ENCODE measurements at regions not wholly inside any gene's neighbourhood (a gene's known extent, or its start where the extent isn't known, plus 50 kb on each side); places are given as distances from the start of the nearest gene placed in this dataset.
"Not testable (repeated sequence)": the region's sequence is repeated elsewhere in the genome, so short reads cannot be mapped to it uniquely, and the experiment has no call there.

DNA sequence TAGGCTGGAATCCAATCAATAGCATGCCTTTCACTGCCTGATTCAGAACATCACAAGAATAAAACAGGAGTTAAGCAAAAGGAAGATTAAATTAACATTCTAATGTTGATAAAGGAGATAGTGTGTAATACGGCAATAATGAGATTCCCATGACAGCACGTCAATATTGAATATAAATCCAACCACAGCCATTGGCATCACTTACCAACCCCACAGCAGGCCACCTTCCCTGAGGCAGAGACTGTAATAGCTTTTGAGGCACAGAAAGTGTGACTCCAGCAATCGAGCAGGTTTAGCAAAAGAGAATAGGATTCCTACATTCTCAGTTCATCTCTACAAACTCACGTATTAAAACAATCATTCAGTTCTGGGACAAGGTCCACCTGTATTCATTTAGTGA lies 954.6 kb upstream of the CDH18 start:
- TF ChIP-seq, protein P1, sequence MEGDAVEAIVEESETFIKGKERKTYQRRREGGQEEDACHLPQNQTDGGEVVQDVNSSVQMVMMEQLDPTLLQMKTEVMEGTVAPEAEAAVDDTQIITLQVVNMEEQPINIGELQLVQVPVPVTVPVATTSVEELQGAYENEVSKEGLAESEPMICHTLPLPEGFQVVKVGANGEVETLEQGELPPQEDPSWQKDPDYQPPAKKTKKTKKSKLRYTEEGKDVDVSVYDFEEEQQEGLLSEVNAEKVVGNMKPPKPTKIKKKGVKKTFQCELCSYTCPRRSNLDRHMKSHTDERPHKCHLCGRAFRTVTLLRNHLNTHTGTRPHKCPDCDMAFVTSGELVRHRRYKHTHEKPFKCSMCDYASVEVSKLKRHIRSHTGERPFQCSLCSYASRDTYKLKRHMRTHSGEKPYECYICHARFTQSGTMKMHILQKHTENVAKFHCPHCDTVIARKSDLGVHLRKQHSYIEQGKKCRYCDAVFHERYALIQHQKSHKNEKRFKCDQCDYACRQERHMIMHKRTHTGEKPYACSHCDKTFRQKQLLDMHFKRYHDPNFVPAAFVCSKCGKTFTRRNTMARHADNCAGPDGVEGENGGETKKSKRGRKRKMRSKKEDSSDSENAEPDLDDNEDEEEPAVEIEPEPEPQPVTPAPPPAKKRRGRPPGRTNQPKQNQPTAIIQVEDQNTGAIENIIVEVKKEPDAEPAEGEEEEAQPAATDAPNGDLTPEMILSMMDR (IDR thresholded peaks at IDR 0.05; ENCODE audit: low read length): not testable (repeated sequence)
- not testable (repeated sequence) for TF ChIP-seq EZH2 (optimal IDR thresholded peaks at IDR 0.05; ENCODE audit: low read depth, low read length)

Data from MM.1S (cell line).